HG03159 (cell line): ENCODE measurements at regions not wholly inside any gene's neighbourhood (a gene's known extent, or its start where the extent isn't known, plus 50 kb on each side); places are given as distances from the start of the nearest gene placed in this dataset.

ENCODE experiments used
- ATAC-seq: cut with Tn5 transposase; IDR thresholded peaks from one replicate; pipeline ENCODE4 v1.9.1; 2021; ENCODE audit warnings: mild to moderate bottlenecking, moderate library complexity; ENCODE audit not compliant: unreplicated experiment

GRCh38 chr13:63364159-63364558 lies 1948.5 kb upstream of the PCDH20 start:
- ATAC-seq, result no peak

- ATAC-seq, result no peak
These were observed 1935.9 kb upstream of the PCDH20 start for GRCh38 chr13:63351533-63351932.

GRCh38 chr13:63351081-63351480 lies 1935.4 kb upstream of the PCDH20 start:
- no peak for ATAC-seq

DNA sequence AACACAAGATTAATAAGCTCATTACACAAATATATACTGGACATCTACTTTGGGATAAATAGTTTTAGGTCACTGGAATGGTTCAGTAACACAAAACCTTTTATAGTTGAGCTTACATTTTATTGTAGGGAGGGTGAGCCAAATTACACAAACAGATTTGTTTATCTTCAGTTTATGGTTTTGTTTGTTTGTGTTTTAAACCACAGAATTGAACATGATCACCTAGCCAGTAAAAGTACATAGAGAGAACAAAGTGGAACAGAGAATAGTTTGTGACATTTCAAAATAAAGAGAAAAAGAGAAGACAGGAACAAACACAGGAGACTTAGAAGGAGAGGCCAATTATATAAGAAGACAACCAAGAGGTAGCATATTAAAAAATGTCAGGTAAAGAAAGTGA lies 1930.2 kb upstream of the PCDH20 start:
- ATAC-seq, result no peak

DNA sequence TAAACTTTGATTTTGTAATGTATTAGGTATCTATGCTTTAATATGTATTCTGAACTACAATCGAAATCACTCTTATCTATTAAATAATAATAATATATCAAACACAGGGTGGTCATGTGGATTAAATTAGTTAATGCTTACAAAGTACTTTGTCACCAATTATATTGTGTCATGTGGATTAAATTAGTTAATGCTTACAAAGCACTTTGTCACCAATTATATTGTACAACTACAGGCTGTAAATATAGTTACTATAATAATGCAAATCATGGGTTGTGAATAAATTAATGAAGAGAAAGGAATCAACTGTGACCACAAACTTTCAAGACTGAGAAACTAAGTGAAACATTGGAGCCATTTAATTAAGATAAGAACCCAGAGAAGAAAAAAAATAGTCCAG lies 1929.1 kb upstream of the PCDH20 start:
- no peak for ATAC-seq

DNA sequence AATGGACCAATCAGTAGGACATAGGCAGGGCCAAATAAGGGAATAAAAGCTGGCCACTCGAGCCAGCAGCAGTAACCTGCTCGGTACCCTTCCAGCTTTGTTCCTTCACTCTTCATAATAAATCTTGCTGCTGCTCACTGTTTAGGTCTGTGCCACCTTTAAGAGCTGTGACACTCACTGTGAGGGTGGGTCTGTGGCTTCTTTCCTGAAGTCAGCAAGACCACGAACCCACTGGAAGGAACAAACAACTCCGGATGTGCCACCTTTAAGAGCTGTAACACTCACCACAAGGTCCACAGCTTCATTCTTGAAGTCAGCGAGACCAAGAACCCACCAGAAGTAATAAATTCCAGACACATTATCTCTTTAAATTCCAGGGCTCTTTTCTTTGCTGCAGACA lies 1922.3 kb upstream of the PCDH20 start:
- no peak for ATAC-seq

DNA sequence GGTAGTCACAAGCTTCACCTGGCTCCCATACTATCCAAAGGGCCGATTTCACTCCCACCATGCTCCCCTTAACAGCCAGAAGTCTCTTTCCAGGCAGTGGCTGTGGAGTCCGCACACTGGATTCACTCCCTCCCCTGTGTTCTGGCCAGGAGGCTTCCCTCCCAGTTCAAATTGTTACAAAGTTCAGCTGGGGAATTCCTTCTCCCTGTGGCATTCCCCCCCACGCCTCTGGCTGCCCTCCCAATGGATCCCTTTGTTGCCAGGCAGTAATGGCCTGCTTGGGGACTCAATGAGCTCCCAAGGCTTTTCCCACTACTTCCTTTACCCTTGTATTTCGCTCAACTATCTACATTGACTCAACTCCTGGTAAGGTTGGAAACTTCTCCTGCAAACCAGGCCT lies 1921.4 kb upstream of the PCDH20 start:
- ATAC-seq, result no peak

- no peak for ATAC-seq
These were observed 1920.9 kb upstream of the PCDH20 start for GRCh38 chr13:63336549-63336948.

DNA sequence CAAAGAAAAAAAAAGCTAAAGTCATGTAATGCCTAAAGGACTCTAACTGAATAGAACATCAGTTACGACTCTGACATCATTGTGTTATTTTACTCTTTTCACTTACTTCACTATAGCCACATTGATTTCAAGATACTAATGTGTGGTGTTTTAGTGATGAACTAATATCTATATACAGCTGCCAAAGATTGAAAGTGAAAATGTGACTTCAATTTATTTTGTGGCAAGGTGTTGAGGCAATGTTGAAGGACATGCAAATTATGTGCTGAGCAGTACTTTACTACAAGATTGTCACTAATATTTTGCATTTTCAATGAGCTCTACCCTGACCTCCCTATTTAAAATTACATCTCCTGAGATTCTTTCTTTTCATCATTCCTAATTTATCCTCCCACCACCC lies 1911.9 kb upstream of the PCDH20 start:
- no peak for ATAC-seq

DNA sequence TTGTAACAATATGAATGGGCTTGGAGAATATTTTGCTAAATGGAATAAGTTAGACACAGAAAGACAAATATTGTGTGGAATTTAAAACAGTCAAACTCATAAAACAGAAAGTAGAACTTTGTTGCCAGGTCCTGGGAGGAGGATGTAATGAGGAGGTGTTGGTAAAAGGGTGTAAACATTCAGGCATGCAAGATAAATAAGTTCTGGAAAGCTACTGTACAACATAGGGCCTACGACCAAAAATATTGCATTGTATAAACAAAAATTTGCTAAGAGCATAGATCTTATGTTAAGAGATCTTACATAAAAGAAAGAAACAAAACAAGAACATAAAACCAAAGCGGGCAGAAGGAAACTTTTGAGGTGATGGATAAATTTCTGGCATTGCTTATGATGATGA lies 1907.8 kb upstream of the PCDH20 start:
- ATAC-seq, result no peak

DNA sequence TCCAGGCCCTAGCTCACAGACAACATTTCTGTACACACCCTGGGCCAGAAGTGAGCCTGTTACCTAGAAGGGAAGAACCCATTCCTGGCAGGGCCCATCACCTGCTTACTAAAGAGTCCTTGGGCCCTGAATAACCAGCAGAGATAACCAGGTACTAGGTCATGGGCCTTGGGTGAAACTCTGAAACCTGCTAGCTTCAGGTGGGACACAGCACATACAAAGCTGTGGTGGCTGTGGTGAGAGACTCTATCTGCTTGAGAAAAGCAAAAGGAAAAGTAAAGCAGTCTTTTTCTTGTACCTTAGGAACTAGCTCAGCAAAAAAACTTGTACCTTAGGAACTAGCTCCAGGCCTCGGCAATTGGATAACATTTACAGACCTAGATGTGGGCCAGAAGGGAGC lies 1895.9 kb upstream of the PCDH20 start:
- no peak for ATAC-seq

DNA sequence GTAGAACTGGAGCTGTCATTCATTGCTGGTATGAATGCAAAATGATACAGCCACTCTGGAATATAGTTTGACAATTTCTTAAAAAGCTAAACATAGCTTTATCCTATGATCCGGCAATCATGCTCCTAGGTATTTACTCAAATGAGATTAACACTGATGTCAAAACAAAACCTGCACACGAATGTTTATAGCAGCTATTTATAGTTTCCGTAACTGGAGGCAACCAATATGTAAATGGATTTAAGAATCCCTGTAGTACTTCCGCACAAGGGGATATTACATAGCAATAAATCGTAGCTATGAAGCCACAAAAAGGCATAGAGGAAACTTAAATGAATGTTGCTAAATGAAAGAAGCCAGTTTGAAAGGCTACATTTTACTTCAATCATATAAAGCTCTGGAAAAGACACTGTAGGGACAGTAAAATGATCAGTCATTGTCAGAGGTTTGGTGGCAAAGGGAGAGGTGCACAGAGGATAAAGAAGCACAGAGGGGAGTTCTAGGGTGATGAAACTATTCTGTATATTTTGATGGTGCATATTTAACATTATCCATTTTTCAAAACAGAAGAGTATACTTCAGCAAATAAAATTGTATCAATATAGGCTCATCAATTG lies 1893.0 kb upstream of the PCDH20 start:
- ATAC-seq, result no peak

DNA sequence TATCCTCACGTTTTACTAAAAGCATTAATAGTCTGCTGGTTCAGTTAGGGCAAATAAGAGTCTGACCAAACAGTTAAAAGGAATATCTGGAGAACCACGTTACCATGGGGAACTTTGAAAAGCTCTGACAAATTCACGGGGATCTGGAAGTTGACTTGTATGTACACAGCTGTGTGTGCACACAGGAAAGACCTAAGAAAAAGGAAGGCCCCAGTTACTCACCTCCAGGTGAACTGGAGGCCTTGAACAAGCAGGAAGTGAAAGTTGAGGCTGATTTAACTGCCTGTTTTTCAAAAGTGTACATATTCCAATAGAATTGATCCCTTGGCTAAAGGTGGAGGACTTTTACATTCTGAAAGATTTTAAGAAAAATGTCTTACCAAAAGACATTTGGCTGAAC lies 1891.6 kb upstream of the PCDH20 start:
- peak; percentile 66 for ATAC-seq

- no peak for ATAC-seq
These were observed 1890.0 kb upstream of the PCDH20 start for GRCh38 chr13:63305641-63306133.

DNA sequence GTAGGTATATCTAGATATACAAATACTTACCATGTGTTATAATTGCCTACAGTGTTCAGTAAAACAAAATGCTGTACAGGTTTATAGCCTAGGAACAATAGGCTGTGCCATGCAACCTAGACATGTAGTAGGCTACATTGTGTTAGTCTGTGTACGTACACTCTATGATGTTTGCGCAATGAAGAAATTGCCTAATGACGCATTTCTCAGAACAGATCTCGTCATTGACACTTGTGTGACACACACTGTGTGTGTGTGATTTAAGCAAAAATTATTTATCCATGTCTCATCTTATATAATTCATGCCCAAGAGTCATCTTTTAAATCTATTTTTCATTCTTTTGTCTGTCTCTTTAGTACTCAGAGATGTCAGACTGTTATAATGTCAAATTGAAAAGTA lies 1888.8 kb upstream of the PCDH20 start:
- ATAC-seq, result no peak

GRCh38 chr13:63299866-63300394 lies 1884.3 kb upstream of the PCDH20 start:
- ATAC-seq, result no peak

DNA sequence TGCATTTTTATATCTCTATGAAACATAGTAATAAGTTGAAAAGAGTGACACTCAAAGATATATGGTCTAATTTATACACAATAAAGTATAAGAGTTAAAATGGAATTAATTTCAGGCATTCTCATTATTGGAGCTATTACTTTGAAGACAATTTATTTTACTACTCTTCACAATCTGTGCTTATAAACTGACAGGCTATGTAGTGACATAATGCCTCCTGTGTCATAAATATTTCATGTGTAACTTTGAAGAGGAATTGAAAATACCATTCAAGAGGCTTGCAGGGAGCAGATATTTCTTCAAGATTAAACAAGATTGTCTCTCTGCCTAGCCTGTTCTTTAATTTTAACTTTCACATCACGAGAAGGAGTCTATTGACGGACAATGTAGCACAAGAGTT lies 1881.5 kb upstream of the PCDH20 start:
- ATAC-seq, result no peak

DNA sequence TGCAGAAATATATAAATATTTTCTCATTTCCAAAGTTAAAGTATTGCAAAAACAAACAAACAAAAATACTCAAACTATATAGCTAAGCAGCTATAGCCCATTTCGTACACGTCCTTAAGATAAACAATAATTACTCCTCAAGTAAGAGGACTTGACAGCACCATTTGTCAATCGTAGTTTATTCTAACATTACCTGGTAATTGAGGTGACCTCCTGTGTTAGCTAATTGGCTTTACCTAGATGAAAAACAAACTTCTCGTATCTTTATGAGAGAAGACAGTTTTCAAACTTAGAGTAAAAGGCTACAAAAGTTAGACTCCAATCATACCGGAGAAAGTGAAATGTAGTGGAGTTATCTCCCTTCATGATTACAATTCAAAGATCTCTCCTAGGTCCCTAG lies 1876.1 kb upstream of the PCDH20 start:
- ATAC-seq, result no peak

DNA sequence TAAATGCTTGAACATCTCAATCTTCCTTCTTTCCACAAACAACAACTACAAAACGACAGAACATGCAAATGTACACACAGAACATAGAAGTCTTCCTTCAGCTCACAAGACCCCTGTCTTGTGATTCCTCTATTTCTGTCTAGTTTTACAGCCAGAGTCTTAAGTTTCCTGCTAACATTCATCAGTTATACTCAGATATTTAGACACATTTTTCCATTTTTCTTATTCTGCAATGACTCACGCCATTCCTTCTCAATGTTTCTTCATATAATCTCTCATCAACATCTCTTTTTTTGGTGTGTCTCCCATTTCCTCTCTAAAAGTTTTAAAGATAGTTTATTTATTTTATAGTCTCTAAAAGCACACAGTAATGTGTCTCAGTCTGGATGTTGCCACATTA lies 1872.9 kb upstream of the PCDH20 start:
- no peak for ATAC-seq

- no peak for ATAC-seq
These were observed 1872.3 kb upstream of the PCDH20 start for GRCh38 chr13:63287926-63288325.

GRCh38 chr13:63285426-63285825 lies 1869.8 kb upstream of the PCDH20 start:
- ATAC-seq, result no peak

GRCh38 chr13:63279136-63279535 lies 1863.5 kb upstream of the PCDH20 start:
- no peak for ATAC-seq

GRCh38 chr13:63274772-63275171 lies 1859.1 kb upstream of the PCDH20 start:
- ATAC-seq, result no peak
